NCI-H1048 (cell line): ENCODE measurements at regions not wholly inside any gene's neighbourhood (a gene's known extent, or its start where the extent isn't known, plus 50 kb on each side); places are given as distances from the start of the nearest gene placed in this dataset.
"Not testable (repeated sequence)": the region's sequence is repeated elsewhere in the genome, so short reads cannot be mapped to it uniquely, and the experiment has no call there.

Experiments
- DNase-seq: peaks from one replicate; lab custom pipeline; 2025; lab: John Stamatoyannopoulos, UW

- DNase-seq = no peak
Measured at GRCh38 chr3:182342252-182342651, 451.1 kb upstream of the ATP11B start.

- not testable (repeated sequence) for DNase-seq
Measured at GRCh38 chr3:182344026-182344425, 449.3 kb upstream of the ATP11B start.

GRCh38 chr3:182349051-182349450 lies 444.3 kb upstream of the ATP11B start:
- DNase-seq = no peak

- no peak for DNase-seq
Measured at GRCh38 chr3:182349951-182350517, 443.3 kb upstream of the ATP11B start.

GRCh38 chr3:182357928-182358327 lies 435.4 kb upstream of the ATP11B start:
- no peak for DNase-seq

GRCh38 chr3:182364323-182364722 lies 429.0 kb upstream of the ATP11B start:
- no peak for DNase-seq

GRCh38 chr3:182364723-182365650 lies 428.3 kb upstream of the ATP11B start:
- DNase-seq = no peak

- DNase-seq = no peak
Measured at GRCh38 chr3:182366746-182367145, 426.6 kb upstream of the ATP11B start.

GRCh38 chr3:182369861-182370260 lies 423.4 kb upstream of the ATP11B start:
- no peak for DNase-seq

GRCh38 chr3:182370949-182371348 lies 422.4 kb upstream of the ATP11B start:
- DNase-seq = no peak

- DNase-seq = no peak
Measured at GRCh38 chr3:182375916-182376315, 417.4 kb upstream of the ATP11B start.

- DNase-seq = no peak
Measured at GRCh38 chr3:182382112-182382857, 411.0 kb upstream of the ATP11B start.

GRCh38 chr3:182384221-182384620 lies 409.1 kb upstream of the ATP11B start:
- DNase-seq = no peak

GRCh38 chr3:182385356-182385755 lies 407.9 kb upstream of the ATP11B start:
- DNase-seq = no peak

- no peak for DNase-seq
Measured at GRCh38 chr3:182388506-182388905, 404.8 kb upstream of the ATP11B start.

GRCh38 chr3:182389071-182389815 lies 404.1 kb upstream of the ATP11B start:
- no peak for DNase-seq

- no peak for DNase-seq
Measured at GRCh38 chr3:182390421-182390820, 402.9 kb upstream of the ATP11B start.

- DNase-seq = no peak
Measured at GRCh38 chr3:182392182-182392937, 400.9 kb upstream of the ATP11B start.

GRCh38 chr3:182393151-182393550 lies 400.2 kb upstream of the ATP11B start:
- DNase-seq = no peak

- no peak for DNase-seq
Measured at GRCh38 chr3:182393830-182394367, 399.4 kb upstream of the ATP11B start.

GRCh38 chr3:182397164-182397563 lies 396.1 kb upstream of the ATP11B start:
- DNase-seq = no peak
